ENCODE measurements at regions not wholly inside any gene's neighbourhood (a gene's known extent, or its start where the extent isn't known, plus 50 kb on each side); places are given as distances from the start of the nearest gene placed in this dataset.

DNA sequence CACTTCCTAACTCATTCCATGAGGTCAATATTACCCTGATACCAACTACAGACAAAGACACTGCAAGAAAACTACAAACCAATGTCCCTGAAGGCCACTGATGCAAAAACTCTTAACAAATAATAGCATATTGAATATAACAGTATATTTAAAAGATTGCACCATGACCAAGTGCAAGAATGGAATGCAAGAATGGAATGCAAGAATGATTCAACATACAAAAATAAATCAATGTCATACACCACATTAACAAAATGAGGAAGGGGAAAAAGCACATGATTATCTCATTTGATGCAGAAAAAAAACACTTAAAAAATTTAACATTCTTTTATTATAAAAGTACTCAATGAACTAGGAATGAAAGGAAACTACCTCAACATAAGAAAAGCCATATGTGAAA is 463.1 kb upstream of the NECTIN3 start:
- Histone ChIP-seq H4K5ac (ENCODE audit: insufficient read length, low read depth, low read length) (no peak overlapping the region), H2BK20ac (ENCODE audit: low read depth, low read length, poor library complexity, severe bottlenecking) (no peak overlapping the region), H3K79me1 (ENCODE audit: insufficient read depth, low read depth, low read length, poor library complexity, severe bottlenecking) (no peaks in the 10 kb centered on the region), H4K20me1 (ENCODE audit: control insufficient read depth, insufficient read depth, insufficient read length) (no peaks in the 10 kb centered on the region), H3K18ac (ENCODE audit: insufficient read length, low read depth, low read length) (no peak overlapping the region), H3T11ph (ENCODE audit: low read length) (no peak overlapping the region), H2AFZ (ENCODE audit: low read length) (no peak overlapping the region), H2BK15ac (ENCODE audit: low read depth, low read length) (no peak overlapping the region), H3K79me2 (ENCODE audit: insufficient read depth, low read length) (no peaks in the 10 kb centered on the region), H3K9ac (ENCODE audit: extremely low read depth, insufficient read length, low read length) (no peak overlapping the region), H2BK120ac (ENCODE audit: low read depth, low read length, poor library complexity, severe bottlenecking) (no peak overlapping the region), H2BK12ac (ENCODE audit: insufficient read length, low read depth, low read length) (no peak overlapping the region), H3K23me2 (ENCODE audit: insufficient read length, low read depth, low read length, poor library complexity, severe bottlenecking) (no peaks in the 10 kb centered on the region), H3K27ac (ENCODE audit: insufficient read length, low read depth, low read length) (no peak overlapping the region), H3K27me3 (ENCODE audit: insufficient read depth, low read length) (no peaks in the 10 kb centered on the region), H4K91ac (ENCODE audit: insufficient read length, low read depth, low read length) (no peak overlapping the region), H3K56ac (ENCODE audit: insufficient read length, low read depth, low read length) (no peak overlapping the region), H4K8ac (replicated peaks; ENCODE audit: insufficient read length, low read depth, low read length) (no peak overlapping the region), H2AK5ac (ENCODE audit: insufficient read length, low read length) (no peak overlapping the region), H3K4me2 (ENCODE audit: insufficient read depth, insufficient read length, low read length) (no peak overlapping the region), H3K4me1 (ENCODE audit: insufficient read depth, low read length) (no peaks in the 10 kb centered on the region), H2BK5ac (ENCODE audit: insufficient read length, low read length) (no peak overlapping the region), H3K14ac (ENCODE audit: insufficient read depth, low read length) (no peak overlapping the region), H3K4ac (ENCODE audit: low read depth, low read length) (no peak overlapping the region), H3K23ac (ENCODE audit: insufficient read length, low read depth, low read length) (no peak overlapping the region), H3K9me3 (ENCODE audit: control insufficient read depth, low read depth, low read length) (no peaks in the 10 kb centered on the region)
- no peak overlapping the region for H3K4me3 Mint-ChIP-seq
- no peaks in the 10 kb centered on the region for H3K4me1 Mint-ChIP-seq
- H3K9me3 Mint-ChIP-seq, result peaks cover 9 to 14% of the 10 kb centered on the region in 2 experiments
- no peaks in the 10 kb centered on the region for H3K27me3 Mint-ChIP-seq (ENCODE audit: low read depth)
- TF ChIP-seq, protein P1, sequence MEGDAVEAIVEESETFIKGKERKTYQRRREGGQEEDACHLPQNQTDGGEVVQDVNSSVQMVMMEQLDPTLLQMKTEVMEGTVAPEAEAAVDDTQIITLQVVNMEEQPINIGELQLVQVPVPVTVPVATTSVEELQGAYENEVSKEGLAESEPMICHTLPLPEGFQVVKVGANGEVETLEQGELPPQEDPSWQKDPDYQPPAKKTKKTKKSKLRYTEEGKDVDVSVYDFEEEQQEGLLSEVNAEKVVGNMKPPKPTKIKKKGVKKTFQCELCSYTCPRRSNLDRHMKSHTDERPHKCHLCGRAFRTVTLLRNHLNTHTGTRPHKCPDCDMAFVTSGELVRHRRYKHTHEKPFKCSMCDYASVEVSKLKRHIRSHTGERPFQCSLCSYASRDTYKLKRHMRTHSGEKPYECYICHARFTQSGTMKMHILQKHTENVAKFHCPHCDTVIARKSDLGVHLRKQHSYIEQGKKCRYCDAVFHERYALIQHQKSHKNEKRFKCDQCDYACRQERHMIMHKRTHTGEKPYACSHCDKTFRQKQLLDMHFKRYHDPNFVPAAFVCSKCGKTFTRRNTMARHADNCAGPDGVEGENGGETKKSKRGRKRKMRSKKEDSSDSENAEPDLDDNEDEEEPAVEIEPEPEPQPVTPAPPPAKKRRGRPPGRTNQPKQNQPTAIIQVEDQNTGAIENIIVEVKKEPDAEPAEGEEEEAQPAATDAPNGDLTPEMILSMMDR (conservative IDR thresholded peaks at IDR 0.05), result no peak
- no peak overlapping the region; a peak in 1 of 7 replicates for H3K27ac Mint-ChIP-seq
- peaks cover 0 to 15% (median 4%) of the 10 kb centered on the region in 3 experiments; a peak in 4 of 7 replicates for H3K36me3 Mint-ChIP-seq (ENCODE audit: insufficient read depth in 1 of 3, low read depth in 3 of 3)
- no peak for DNase-seq

Measured in H9 (cell line).